ENCODE measurements at regions not wholly inside any gene's neighbourhood (a gene's known extent, or its start where the extent isn't known, plus 50 kb on each side); places are given as distances from the start of the nearest gene placed in this dataset.

- TF ChIP-seq ZNF274 (IDR thresholded peaks at IDR 0.05; ENCODE audit: low read depth, low read length) (no peak), SP1 (IDR thresholded peaks at IDR 0.05; ENCODE audit: low read depth) (no peak), REST (IDR thresholded peaks at IDR 0.05; ENCODE audit: low read depth) (no peak), EZH2phosphoT487 (IDR thresholded peaks at IDR 0.05; ENCODE audit: borderline replicate concordance) (no peak), MAX (IDR thresholded peaks at IDR 0.05) (no peak)
- TF ChIP-seq, protein P1, sequence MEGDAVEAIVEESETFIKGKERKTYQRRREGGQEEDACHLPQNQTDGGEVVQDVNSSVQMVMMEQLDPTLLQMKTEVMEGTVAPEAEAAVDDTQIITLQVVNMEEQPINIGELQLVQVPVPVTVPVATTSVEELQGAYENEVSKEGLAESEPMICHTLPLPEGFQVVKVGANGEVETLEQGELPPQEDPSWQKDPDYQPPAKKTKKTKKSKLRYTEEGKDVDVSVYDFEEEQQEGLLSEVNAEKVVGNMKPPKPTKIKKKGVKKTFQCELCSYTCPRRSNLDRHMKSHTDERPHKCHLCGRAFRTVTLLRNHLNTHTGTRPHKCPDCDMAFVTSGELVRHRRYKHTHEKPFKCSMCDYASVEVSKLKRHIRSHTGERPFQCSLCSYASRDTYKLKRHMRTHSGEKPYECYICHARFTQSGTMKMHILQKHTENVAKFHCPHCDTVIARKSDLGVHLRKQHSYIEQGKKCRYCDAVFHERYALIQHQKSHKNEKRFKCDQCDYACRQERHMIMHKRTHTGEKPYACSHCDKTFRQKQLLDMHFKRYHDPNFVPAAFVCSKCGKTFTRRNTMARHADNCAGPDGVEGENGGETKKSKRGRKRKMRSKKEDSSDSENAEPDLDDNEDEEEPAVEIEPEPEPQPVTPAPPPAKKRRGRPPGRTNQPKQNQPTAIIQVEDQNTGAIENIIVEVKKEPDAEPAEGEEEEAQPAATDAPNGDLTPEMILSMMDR (IDR thresholded peaks at IDR 0.05 in 2 of 3, conservative IDR thresholded peaks at IDR 0.05 in 1 of 3; ENCODE audit: borderline replicate concordance in 1 of 3, insufficient read depth in 1 of 3, low read depth in 2 of 3, low read length in 2 of 3) = no peak
These were observed 126.0 kb upstream of the DPH6 start for GRCh38 chr15:35671981-35672380.

Measured in HCT116 (cell line).